ENCODE measurements at regions not wholly inside any gene's neighbourhood (a gene's known extent, or its start where the extent isn't known, plus 50 kb on each side); places are given as distances from the start of the nearest gene placed in this dataset.
"Not testable (repeated sequence)": the region's sequence is repeated elsewhere in the genome, so short reads cannot be mapped to it uniquely, and the experiment has no call there.

DNA sequence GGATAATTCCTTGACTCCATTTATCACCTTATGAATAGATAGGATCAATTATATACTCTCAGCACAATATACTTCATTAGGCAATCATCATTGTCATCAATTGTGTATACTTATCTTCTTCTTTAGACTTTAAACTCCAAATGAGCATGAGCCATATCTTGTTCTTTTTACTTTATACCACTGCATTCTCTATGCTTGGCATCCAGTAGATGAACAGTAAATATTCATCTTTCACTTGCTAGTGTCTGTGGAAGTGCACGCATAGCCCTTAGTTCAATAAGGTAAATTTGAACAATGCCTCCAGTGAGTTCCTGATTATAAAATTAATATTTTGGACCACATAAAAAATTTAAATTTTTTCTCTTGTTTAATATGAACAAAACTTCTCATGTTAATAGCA is 172.3 kb upstream of the SPRY2 start:
- no peaks in the 10 kb centered on the region for H3K36me3 Mint-ChIP-seq
- H3K27me3 Mint-ChIP-seq = no peaks in the 10 kb centered on the region
- H3K4me1 Mint-ChIP-seq = no peaks in the 10 kb centered on the region
- no peak overlapping the region for H3K4me3 Mint-ChIP-seq
- H3K9me3 Mint-ChIP-seq = peaks cover 3% of the 10 kb centered on the region
- H3K27ac Mint-ChIP-seq = no peak overlapping the region
- ATAC-seq = no peak

DNA sequence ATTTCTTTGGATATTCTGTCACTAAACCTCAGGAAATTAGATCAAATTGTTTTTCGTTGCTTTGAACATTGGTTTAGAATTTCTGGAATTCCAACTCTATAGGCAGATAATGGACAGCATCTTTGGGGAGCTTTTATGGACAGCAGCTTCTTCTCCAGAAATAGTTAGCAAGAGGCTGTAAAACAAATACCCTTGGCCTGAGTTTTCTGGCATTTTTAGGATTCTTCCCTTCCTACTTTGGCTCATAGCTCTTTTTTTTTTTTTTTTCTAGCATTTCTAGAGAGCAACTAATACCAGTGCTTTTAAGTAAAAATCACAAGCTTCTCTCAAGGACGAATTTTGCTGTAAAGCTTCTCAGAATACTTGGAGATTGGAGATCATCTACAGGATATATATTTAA is 169.8 kb upstream of the SPRY2 start:
- no peak overlapping the region for H3K27ac Mint-ChIP-seq
- H3K9me3 Mint-ChIP-seq = peaks cover 6% of the 10 kb centered on the region
- no peaks in the 10 kb centered on the region for H3K4me1 Mint-ChIP-seq
- no peak for ATAC-seq
- H3K4me3 Mint-ChIP-seq = no peak overlapping the region
- H3K27me3 Mint-ChIP-seq = no peaks in the 10 kb centered on the region
- H3K36me3 Mint-ChIP-seq = no peaks in the 10 kb centered on the region

DNA sequence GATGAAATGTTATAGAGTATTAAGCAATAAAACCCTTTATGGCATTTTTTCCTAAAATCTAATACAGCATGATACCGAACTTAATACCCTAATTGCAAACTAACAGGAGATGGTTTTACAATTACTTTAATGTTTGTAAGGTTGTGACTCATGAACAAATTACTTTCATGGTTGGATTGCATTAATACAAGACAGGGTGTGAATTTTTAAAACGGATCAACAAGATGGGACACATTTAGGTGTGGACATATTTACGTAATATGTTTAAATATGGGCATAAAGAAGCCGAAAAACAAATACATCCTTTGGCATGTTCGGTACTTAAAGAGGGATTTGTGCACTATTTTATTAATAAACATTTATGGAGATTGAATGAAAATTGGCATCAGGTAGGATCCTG is 168.3 kb upstream of the SPRY2 start:
- Mint-ChIP-seq H3K4me1 (no peaks in the 10 kb centered on the region), H3K4me3 (no peak overlapping the region), H3K27ac (no peak overlapping the region), H3K36me3 (no peaks in the 10 kb centered on the region), H3K9me3 (peaks cover 8% of the 10 kb centered on the region), H3K27me3 (no peaks in the 10 kb centered on the region)
- no peak for ATAC-seq

DNA sequence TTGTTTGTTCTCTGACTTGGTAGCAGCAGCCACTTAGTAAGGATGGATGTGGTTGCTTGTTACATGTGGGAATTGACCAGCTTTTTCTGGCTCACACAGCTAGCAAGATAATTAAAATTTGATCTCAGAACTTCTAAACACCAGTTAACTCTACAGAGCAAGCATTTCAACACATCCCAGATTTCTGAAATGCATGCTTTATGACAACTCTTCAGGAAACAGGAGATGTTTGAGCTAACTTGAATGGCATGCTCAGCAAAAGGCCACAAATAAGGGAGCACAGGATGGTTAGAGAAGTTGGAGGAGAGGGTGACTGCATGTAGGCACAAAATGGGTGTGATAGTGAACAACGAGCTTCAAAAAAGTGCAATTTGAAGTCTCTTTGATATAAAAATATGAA is 167.1 kb upstream of the SPRY2 start:
- H3K4me1 Mint-ChIP-seq = no peaks in the 10 kb centered on the region
- no peak for ATAC-seq
- no peaks in the 10 kb centered on the region for H3K36me3 Mint-ChIP-seq
- H3K27me3 Mint-ChIP-seq = no peaks in the 10 kb centered on the region
- peaks cover 8% of the 10 kb centered on the region for H3K9me3 Mint-ChIP-seq
- H3K4me3 Mint-ChIP-seq = no peak overlapping the region
- no peak overlapping the region for H3K27ac Mint-ChIP-seq

DNA sequence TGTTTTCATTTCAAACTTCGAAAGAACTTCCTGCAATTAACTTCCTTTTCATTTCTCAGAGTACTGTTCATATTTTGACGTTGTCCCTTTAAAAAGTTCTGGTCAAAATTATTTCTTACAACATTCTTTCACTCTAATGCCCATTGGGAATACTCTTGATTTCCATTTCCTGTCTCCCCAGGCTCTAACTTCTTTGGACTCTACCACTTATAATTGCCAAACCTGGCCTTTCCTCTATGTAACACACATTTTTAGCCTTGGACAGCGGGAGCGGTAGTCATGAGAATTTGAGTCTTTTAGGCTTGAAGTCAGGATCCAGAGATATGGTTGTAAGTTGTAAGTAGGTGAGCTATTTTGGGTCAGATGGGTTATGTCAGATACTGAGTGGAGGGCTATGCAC is 163.5 kb upstream of the SPRY2 start:
- no peak overlapping the region for H3K4me3 Mint-ChIP-seq
- H3K27me3 Mint-ChIP-seq = no peaks in the 10 kb centered on the region
- peaks cover 8% of the 10 kb centered on the region for H3K9me3 Mint-ChIP-seq
- H3K36me3 Mint-ChIP-seq = no peaks in the 10 kb centered on the region
- ATAC-seq = no peak
- no peak overlapping the region for H3K27ac Mint-ChIP-seq
- no peaks in the 10 kb centered on the region for H3K4me1 Mint-ChIP-seq

DNA sequence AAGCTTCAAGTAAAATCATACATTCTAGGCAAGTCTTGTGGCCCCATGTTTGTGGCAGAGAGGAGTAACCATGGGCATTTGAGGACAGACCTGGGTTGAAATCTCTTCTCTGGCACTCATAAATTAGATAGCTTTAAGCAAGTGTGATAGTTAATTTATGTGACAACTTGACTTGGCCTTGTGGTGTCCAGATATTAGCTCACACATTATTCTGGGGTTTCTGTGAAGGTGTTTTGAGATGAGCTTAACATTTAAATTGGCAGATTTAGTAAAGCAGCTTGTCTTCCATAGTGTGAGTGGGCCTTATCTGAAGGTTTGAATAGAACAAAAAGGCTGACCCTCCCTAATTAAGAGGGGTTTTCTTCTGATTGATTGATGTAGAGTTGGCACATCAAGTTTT is 161.4 kb upstream of the SPRY2 start:
- no peaks in the 10 kb centered on the region for H3K27me3 Mint-ChIP-seq
- no peaks in the 10 kb centered on the region for H3K36me3 Mint-ChIP-seq
- no peak for ATAC-seq
- no peaks in the 10 kb centered on the region for H3K4me1 Mint-ChIP-seq
- H3K27ac Mint-ChIP-seq = no peak overlapping the region
- H3K9me3 Mint-ChIP-seq = peaks cover 10% of the 10 kb centered on the region
- H3K4me3 Mint-ChIP-seq = no peak overlapping the region

DNA sequence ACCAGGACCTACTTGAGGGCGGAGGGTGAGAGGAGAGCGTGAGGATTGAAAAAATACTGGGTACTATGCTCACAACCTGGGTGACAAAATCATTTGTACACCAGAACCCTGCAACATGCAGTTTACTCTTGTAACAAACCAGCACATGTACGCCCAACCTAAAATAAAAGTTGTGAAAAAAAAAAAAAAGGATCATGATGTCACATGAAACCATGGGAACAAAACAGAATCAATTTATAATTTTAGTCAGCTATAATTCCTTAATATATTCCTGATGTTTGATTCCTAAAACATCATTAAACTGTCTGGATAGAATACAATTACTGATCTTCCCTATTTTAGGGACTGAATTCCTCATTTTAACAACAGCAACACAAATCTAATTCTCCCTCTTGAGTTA is 160.6 kb upstream of the SPRY2 start:
- H3K27me3 Mint-ChIP-seq = no peaks in the 10 kb centered on the region
- ATAC-seq = no peak
- no peak overlapping the region for H3K27ac Mint-ChIP-seq
- no peak overlapping the region for H3K4me3 Mint-ChIP-seq
- H3K9me3 Mint-ChIP-seq = peaks cover 10% of the 10 kb centered on the region
- H3K4me1 Mint-ChIP-seq = no peaks in the 10 kb centered on the region
- H3K36me3 Mint-ChIP-seq = no peaks in the 10 kb centered on the region

DNA sequence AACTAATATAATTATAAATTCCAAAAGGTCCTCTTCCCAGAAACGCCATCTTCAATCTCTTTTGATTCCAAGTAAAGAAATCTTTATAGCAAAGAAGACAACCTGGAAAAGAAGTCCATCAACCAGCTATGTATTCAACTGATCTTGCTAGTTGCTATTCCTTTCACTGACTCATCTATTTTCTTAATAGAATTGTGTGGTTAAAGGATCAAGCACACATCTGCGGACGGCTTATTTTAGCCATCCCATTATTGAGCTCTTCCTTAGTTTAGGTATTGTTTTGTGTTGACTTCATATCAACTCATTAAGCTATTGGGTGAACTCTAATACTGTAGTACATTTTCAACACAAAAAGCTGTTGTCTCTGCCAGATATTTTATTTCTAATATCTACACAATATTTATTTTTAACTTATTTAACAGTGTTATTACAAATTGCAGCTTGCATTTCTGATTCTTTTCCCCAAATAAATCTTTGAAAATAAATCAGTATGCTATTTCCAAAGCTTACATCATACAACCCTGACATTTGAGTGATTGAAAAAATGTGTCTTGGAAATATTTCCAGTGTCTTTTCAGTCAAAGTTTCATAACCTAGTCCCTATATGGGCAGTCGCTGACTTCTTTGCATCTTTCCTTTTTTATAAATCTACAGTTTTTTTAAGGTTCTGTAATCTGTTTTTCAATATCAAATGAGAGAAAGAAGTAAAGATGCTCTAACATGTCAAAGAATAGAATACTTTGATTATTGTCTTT is 158.8 kb upstream of the SPRY2 start:
- Mint-ChIP-seq H3K27ac (no peak overlapping the region), H3K4me3 (no peak overlapping the region), H3K4me1 (no peaks in the 10 kb centered on the region), H3K27me3 (no peaks in the 10 kb centered on the region), H3K36me3 (no peaks in the 10 kb centered on the region), H3K9me3 (peaks cover 5% of the 10 kb centered on the region)
- ATAC-seq = no peak

DNA sequence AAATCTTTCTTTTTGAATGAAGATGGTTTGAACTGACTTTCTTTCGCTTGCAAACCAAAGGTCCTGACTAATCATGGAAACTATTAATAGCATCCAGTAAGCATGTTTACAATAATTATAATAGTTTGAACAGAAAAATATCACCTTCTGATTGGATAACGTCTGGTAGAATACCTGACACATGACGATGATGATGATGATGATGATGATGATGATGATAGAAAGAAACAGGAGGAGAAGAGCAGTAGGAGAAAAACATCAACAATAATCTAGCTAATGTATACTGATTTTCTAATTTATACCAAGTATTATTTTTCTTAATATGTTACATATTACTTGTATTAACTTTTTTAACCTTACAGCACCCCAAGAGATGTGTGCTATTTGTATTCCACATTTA is 157.5 kb upstream of the SPRY2 start:
- Mint-ChIP-seq H3K9me3 (peaks cover 7% of the 10 kb centered on the region), H3K27me3 (no peaks in the 10 kb centered on the region), H3K4me1 (no peaks in the 10 kb centered on the region), H3K36me3 (no peaks in the 10 kb centered on the region), H3K27ac (no peak overlapping the region), H3K4me3 (no peak overlapping the region)
- ATAC-seq = no peak

DNA sequence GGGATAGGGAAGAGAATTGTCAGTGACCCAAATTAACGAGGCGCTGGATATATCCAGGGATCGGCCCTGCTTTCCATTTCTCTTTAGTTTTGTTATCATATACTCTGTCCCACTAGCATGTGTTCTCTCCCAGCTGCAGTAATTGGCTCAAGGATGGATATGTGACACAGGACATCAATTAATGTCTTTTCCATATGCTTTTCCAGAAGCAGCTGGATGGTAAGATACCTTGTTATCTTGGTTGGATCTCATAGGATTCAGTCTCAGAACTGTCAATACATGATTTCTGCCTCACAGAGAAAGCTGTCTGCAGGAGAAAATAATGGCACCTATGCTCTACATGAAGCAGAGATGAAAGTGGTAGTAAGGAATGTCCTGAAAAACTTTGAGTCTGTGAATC is 157.1 kb upstream of the SPRY2 start:
- H3K4me3 Mint-ChIP-seq = no peak overlapping the region
- no peak for ATAC-seq

DNA sequence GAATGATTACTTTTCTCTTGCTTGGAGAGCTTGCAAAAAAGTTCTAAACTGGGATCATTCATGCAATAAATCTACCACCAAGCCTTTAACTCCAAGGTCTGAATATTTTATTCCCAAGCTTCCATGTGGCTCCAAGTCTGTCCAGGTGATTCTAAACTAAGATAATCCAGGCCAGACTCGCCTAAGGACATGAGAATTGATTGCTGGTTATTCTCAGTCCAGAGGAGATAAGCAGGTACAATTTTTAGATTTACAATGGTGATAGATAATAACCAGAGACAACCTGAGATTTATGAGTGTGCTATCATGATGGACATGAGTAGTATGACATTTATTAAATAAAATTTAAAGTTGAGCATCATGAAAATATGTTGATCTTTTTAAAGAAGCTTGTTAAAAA is 156.5 kb upstream of the SPRY2 start:
- peaks cover 7% of the 10 kb centered on the region for H3K9me3 Mint-ChIP-seq
- no peaks in the 10 kb centered on the region for H3K27me3 Mint-ChIP-seq
- ATAC-seq = no peak

More for the DNA sequence above, 157.1 kb upstream of the SPRY2 start:
- Mint-ChIP-seq H3K9me3 (peaks cover 7% of the 10 kb centered on the region), H3K36me3 (no peaks in the 10 kb centered on the region), H3K27me3 (no peaks in the 10 kb centered on the region), H3K4me1 (no peaks in the 10 kb centered on the region), H3K27ac (no peak overlapping the region)

DNA sequence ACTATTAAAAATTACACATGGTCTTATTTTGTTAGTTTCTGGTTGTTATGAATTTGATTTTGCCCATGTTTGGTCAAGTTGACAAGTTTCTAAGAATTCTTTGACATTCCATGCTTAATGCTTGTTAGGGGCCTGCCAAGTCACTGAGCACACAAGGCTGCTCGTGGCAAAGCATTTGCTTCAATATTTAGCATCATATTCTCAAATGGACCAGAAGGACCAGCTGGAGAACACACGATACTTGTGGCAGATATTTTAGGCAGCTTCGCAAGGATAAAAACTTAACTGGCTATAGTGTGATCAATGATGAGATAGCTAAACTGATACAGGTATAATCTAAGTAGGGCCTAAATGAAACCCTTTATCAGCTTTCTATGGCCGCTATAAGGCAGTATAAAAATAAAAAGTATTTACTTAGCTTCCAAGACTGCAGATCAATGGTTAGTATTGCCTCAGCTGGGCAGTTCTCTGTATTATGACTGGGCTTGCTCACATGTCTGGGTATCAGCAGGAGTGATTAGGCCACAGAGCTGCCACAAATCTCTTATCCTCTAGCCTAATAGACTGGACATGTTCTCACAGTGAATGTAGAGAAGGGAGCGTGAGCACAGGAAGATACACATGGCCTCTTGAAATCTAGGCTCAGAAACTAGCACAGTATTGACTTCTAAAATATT is 155.9 kb upstream of the SPRY2 start:
- no peak for ATAC-seq
- no peaks in the 10 kb centered on the region for H3K36me3 Mint-ChIP-seq
- H3K4me3 Mint-ChIP-seq = no peak overlapping the region
- no peaks in the 10 kb centered on the region for H3K27me3 Mint-ChIP-seq
- peaks cover 7% of the 10 kb centered on the region for H3K9me3 Mint-ChIP-seq
- H3K4me1 Mint-ChIP-seq = no peaks in the 10 kb centered on the region
- no peak overlapping the region for H3K27ac Mint-ChIP-seq

More for the DNA sequence above, 156.5 kb upstream of the SPRY2 start:
- Mint-ChIP-seq H3K4me1 (no peaks in the 10 kb centered on the region), H3K36me3 (no peaks in the 10 kb centered on the region), H3K4me3 (no peak overlapping the region), H3K27ac (no peak overlapping the region)

DNA sequence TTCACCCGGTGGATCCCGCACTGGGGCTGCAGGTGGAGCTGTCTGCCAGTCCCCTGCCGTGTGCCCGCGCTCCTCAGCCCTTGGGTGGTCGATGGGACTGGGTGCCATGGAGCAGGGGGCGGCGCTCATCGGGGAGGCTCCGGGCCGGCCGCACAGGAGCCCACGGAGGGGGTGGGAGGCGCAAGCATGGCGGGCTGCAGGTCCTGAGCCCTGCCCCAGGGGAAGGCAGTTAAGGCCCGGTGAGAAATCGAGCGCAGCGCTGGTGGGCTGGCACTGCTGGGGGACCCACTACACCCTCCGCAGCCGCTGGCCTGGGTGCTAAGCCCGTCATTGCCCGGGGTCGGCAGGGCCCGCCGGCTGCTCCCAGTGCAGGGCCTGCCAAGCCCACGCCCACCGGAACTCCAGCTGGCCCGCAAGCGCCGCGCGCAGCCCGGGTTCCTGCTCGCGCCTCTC is 149.6 kb upstream of the SPRY2 start:
- ATAC-seq, H3K27ac Mint-ChIP-seq, H3K4me3 Mint-ChIP-seq, H3K36me3 Mint-ChIP-seq, H3K9me3 Mint-ChIP-seq, H3K27me3 Mint-ChIP-seq, H3K4me1 Mint-ChIP-seq: not testable (repeated sequence)

DNA sequence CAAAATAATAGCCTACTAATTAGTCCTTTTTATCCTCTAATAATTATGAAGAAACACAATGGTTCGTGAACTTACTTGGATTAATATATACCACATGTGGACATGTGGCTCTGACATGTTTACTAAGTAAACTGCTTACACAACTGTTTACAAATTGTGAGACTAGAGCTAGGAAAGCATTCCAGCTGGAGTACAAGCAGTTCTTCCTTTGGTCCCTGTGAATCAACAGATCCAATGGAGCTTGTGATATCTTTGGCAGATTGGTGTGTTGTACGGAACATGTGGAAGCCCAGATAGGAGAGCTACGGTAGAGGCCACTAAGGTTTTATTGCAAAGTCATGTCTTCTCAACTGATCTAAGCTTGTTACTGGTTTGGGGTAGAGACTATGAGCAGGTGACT is 145.5 kb upstream of the SPRY2 start:
- Mint-ChIP-seq H3K4me1 (no peaks in the 10 kb centered on the region), H3K9me3 (peaks cover 3% of the 10 kb centered on the region), H3K36me3 (no peaks in the 10 kb centered on the region), H3K4me3 (no peak overlapping the region), H3K27me3 (no peaks in the 10 kb centered on the region), H3K27ac (no peak overlapping the region)
- no peak for ATAC-seq

DNA sequence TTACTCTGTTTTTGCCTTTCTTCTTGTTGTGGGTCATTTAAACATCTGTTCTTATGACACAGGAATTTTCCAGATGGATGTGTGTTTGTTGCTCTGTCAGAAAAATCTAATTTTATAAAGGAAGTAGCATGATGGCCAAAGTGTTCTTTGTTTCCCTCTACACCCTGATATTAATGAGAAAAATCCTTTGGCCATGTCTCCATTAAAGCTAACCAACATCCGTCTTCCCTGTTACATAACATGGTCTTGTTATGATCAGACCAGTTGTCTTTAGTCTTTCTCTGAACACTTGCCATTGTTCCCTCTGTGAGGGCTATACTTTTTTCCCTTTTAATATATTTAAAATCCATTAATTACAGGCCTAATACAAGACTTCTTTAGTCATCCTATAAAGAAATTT is 142.2 kb upstream of the SPRY2 start:
- H3K36me3 Mint-ChIP-seq = no peaks in the 10 kb centered on the region
- H3K4me1 Mint-ChIP-seq = no peaks in the 10 kb centered on the region
- H3K27ac Mint-ChIP-seq = no peak overlapping the region
- peaks cover 3% of the 10 kb centered on the region for H3K9me3 Mint-ChIP-seq
- no peaks in the 10 kb centered on the region for H3K27me3 Mint-ChIP-seq
- no peak for ATAC-seq
- H3K4me3 Mint-ChIP-seq = no peak overlapping the region

DNA sequence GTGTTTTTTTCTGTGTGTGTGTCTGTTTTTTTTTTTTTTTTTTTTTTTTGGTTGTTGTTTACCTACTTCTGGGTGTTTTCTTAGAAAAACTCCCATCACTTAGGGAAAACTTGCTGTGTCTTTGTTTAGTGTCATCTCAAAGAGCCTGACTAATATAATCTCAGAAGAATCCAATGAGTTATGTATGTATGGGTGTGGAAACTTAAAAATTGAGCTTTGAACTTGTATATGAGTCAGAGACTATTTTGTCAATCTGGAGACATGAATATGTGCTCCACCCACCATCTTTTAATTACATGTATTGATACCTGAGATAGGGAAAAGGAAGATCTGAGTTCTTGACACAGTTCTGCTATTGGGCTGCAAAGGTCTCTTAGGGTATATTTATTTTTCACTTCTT is 140.7 kb upstream of the SPRY2 start:
- no peak for ATAC-seq
- H3K4me3 Mint-ChIP-seq = no peak overlapping the region

More for the DNA sequence above, 140.7 kb upstream of the SPRY2 start:
- H3K27me3 Mint-ChIP-seq = no peaks in the 10 kb centered on the region
- H3K27ac Mint-ChIP-seq = no peak overlapping the region
- no peaks in the 10 kb centered on the region for H3K4me1 Mint-ChIP-seq
- no peaks in the 10 kb centered on the region for H3K36me3 Mint-ChIP-seq
- peaks cover 3% of the 10 kb centered on the region for H3K9me3 Mint-ChIP-seq
